ENCODE measurements at regions not wholly inside any gene's neighbourhood (a gene's known extent, or its start where the extent isn't known, plus 50 kb on each side); places are given as distances from the start of the nearest gene placed in this dataset.

GRCh38 chr10:78557433-78557925, 511.3 kb upstream of the ZMIZ1 start:
- DNase-seq (ENCODE audit: low read depth in 2 of 2) = no peak

DNA sequence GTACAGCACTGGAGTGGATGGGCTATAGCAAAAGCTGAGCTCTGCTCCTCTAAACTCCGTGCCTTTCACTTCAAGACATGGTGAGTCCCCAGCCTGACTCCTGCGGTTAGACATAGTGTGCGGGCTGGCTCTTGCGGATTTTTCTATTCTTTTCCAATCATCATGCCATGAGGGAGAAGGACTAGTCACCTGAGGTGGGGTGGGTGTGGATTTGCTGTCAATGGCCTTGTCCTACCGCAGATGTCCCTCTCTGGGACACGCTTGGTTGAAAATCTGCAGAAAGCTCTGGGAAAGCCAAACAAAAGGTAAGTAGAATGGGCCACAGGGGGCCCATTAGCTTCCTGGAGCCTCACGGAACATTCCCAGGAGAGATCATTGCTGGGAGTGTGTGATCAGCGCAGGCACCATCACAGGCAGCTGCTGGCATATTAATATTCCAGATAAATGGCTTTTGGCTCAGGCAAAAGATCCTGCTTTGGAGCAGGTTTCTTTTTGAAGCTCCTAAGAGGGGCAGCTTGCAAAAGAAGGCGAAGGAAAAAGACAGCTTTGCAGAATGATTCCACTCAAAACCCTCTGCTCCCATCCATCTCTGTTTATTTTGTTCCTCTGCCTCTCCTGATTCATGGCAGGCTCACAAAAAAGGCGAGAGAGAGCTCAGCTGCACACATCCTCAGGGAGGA, 509.0 kb upstream of the ZMIZ1 start:
- no peak for DNase-seq (ENCODE audit: low read depth in 2 of 2)

GRCh38 chr10:78560341-78560688, 508.5 kb upstream of the ZMIZ1 start:
- no peak for DNase-seq (ENCODE audit: low read depth in 2 of 2)

- DNase-seq (ENCODE audit: low read depth in 2 of 2) = no peak
Observed at GRCh38 chr10:78563314-78563713, 505.5 kb upstream of the ZMIZ1 start.

- no peak for DNase-seq (ENCODE audit: low read depth in 2 of 2)
Observed at GRCh38 chr10:78565841-78566240, 502.9 kb upstream of the ZMIZ1 start.

DNA sequence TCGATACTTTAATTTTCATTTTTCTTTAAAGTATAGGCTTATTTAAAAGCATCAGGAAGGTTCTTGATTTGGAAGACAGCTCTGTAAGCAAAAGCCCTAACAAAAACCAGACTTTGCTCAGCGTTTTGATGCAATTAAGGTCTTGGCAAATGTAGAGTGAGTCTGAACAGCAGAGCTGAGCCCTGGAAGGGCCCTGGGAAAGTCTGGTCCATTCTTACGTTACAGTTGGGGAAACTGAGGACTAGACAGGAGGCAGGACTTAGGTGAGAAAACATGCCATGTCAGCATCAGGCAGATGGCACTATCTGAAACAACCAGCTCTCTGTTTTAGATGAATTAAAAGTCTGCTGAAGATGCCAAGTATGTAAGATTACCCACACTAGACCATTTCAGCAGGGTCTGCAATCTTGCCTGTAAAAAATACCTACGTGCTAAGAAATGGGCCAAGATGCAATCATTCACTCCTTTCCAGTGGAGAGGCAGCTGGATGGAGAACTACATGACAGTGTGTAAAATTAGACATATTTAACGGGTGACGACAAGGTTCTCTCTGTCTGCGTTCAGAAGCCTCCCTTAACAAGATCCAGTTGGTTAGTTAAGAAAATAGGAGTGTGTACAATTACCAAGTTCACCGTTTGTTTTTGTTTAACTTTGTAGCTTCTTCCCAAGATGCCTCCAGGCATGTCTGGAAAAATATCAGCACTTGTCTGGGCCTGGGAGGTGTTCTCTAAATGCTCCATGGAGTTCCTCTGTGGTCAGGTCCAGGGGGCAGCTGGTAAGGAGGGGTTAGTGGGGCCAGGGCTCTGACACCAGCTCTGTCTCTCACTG, 502.3 kb upstream of the ZMIZ1 start:
- DNase-seq (ENCODE audit: low read depth in 2 of 2) = no peak

- no peak for DNase-seq (ENCODE audit: low read depth in 2 of 2)
Observed at GRCh38 chr10:78567680-78568455, 500.9 kb upstream of the ZMIZ1 start.

GRCh38 chr10:78568620-78569019, 500.1 kb upstream of the ZMIZ1 start:
- no peak for DNase-seq (ENCODE audit: low read depth in 2 of 2)

DNA sequence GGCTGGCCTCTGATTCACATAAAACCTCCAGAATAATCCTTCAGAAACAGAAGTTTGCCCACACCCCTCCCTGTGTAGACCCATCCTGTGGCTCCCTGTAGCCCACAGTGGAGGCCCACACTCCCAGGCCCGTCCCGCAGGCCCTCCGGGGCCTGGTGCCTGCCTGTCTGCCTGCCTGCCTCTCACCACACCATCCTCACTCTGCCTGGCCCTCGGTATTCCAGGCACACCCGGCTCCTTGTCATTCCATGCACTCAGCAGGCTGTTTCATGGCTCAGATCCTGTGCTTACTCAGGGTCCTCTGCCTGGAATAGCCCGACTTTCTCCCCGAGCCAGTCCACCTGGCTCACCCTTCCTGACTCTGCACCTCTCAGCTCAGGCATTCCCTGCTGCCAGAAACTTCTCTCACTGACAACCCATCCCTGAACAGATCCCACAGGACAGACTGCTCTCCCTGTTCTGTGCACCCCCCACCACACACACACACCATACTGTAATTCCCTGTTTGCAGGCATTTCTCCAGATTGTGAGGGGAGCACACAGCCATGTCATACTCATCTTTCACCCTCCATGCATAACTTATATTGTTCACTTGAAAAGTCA, 498.0 kb upstream of the ZMIZ1 start:
- no peak for DNase-seq (ENCODE audit: low read depth in 2 of 2)

- no peak for DNase-seq (ENCODE audit: low read depth in 2 of 2)
Observed at GRCh38 chr10:78571286-78571685, 497.5 kb upstream of the ZMIZ1 start.

DNA sequence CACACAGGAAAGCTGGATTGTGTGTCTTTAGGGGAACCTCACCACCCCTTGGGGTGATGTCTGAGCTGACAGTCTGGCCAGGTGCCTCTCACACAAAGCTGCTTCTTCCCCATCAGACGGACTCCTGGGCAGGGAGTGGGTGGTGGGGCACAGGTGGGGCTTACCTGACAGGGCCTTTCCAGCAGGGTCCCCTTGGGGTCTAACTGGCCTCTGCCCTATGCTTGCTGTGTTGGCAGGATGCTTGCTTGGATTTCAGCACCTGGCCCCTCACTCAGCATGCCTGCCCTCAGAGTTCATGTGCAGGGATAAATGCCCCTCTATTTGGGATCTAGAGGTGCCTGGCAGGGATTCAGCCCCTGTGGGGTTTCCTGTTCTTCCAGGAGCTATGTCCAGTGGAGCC, 496.9 kb upstream of the ZMIZ1 start:
- no peak for DNase-seq (ENCODE audit: low read depth in 2 of 2)

- DNase-seq (ENCODE audit: low read depth in 2 of 2) = no peak
Observed at GRCh38 chr10:78572565-78572964, 496.2 kb upstream of the ZMIZ1 start.

GRCh38 chr10:78574547-78574946, 494.2 kb upstream of the ZMIZ1 start:
- no peak for DNase-seq (ENCODE audit: low read depth in 2 of 2)

DNA sequence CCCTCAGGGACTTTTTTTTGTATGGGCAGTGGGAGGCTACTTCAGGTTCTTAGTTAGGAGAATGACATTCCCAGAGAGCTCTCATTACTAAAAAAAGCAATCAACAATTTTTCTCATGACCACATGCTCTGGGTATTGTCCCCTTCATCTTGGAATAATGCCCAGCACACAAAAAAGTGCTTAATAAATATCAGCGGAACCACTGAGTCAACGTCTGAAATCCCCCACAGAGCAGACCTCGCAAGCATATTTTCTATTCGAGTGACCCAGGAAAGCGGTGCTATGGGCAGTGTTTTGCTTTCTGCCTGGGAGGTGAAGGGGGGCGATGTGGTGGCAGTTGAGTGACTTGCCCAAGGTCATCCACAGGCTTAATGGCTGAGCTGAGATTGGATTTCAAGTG, 493.4 kb upstream of the ZMIZ1 start:
- DNase-seq (ENCODE audit: low read depth in 2 of 2) = no peak

GRCh38 chr10:78576276-78576675, 492.5 kb upstream of the ZMIZ1 start:
- no peak for DNase-seq (ENCODE audit: low read depth in 2 of 2)

- no peak for DNase-seq (ENCODE audit: low read depth in 2 of 2)
Observed at GRCh38 chr10:78577712-78578111, 491.1 kb upstream of the ZMIZ1 start.

GRCh38 chr10:78578929-78579328, 489.8 kb upstream of the ZMIZ1 start:
- DNase-seq (ENCODE audit: low read depth in 2 of 2) = no peak

DNA sequence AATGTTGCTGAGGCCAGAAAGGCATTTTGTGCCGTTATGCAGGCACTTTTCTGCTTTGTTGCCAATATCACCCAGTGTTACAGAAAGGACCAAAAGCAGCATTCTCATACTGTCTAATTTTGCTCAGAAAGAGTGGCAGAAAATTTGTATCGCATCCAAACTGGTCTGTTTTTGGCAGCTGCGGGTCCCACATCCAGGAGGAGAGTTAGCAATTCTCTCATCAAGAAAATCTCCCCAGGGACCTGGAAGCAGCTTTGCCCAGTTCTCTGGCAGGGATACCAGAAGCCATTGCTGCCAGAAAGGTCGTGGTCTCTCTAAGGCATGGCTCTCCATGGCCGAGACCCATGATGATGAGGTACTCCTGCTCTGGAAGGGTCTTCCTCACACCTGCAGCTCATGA, 489.2 kb upstream of the ZMIZ1 start:
- no peak for DNase-seq (ENCODE audit: low read depth in 2 of 2)

- no peak for DNase-seq (ENCODE audit: low read depth in 2 of 2)
Observed at GRCh38 chr10:78579995-78580394, 488.8 kb upstream of the ZMIZ1 start.

DNA sequence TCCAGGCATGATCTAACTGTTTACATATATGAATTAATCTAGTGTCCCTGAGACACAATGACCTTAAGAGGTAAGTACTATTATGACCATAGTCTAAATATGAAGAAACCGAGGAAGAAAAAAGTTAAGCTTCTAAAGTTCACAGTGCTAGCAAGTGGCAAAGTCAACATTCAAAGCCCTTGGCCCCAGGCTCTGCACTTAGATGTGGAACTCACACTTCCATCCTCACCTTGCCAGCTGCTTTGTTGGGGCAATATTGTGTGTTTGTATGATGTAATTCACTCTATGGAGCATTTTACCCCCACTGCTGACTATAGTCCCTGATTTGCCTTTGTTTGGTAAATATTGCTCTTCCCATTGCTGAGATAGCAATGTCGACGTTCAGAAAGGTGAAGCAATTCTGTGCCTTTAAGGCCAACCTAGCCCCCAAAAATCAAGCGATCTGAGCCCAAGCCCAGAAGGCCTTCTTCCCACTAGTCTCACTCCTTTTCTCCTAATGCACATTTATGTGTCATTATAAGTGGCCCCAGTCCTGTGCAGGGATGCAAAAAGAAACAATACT, 487.6 kb upstream of the ZMIZ1 start:
- no peak for DNase-seq (ENCODE audit: low read depth in 2 of 2)

- no peak for DNase-seq (ENCODE audit: low read depth in 2 of 2)
Observed at GRCh38 chr10:78582540-78582939, 486.2 kb upstream of the ZMIZ1 start.

DNA sequence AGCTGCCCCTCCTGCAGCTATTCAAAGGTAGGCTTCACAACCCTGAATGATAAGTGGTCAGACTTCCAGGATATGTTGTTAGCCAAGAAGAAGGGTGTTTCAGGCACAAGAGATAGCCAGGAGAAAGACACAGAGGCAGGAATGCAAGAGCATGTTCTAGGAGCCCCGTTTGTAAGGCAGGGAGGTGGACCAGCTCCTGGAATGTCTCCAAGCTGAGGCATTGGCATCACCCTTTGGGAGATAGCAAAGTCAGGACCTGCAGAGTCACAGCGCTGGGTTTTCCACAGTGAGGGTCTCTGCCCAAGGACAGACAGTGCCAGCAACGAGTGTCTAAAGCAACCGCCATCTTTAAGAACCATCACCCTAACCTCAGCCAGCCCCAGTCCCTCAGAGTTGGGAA, 484.5 kb upstream of the ZMIZ1 start:
- no peak for DNase-seq (ENCODE audit: low read depth in 2 of 2)

Data from stimulated activated CD8-positive, alpha-beta memory T cell treated with anti-CD3 and anti-CD28 coated beads, Interleukin-2, amount 100 ng/mL, for 1 hour (primary cell).